Right atrium auricular region (tissue), 2 donors: ENCODE measurements at regions not wholly inside any gene's neighbourhood (a gene's known extent, or its start where the extent isn't known, plus 50 kb on each side); places are given as distances from the start of the nearest gene placed in this dataset.
"Not testable (repeated sequence)": the region's sequence is repeated elsewhere in the genome, so short reads cannot be mapped to it uniquely, and the experiment has no call there.

Experiments used
- DNase-seq: peaks from one replicate; pipeline ENCODE4 v3.0.0-alpha.2; 2019; ENCODE audit warnings: low spot score
- H3K27ac ChIP-seq, 2 donors: fragments of 200-600 bp; sonication (generic); 1 replicate in 1 of 2; 2 replicates in 1 of 2; pipeline ENCODE4 v1.5.1; 2016 to 2019
- H3K27me3 ChIP-seq, 2 donors: fragments of 200-600 bp; sonication (generic); one replicate each; pipeline versions ENCODE4 v1.5.1 to v1.6.0; 2017 to 2019
- H3K36me3 ChIP-seq: fragments of 200-600 bp; sonication (generic); one replicate; pipeline ENCODE4 v1.5.1; 2016
- H3K4me1 ChIP-seq, 2 donors: fragments of 200-600 bp; sonication (generic); one replicate each; pipeline versions ENCODE4 v1.5.1 to v1.6.0; 2017 to 2019
- H3K4me3 ChIP-seq, 2 donors: fragments of 200-600 bp; sonication (generic); 1 replicate in 1 of 2; 2 replicates in 1 of 2; pipeline ENCODE4 v1.5.1; 2017 to 2019; ENCODE audit warnings: mild to moderate bottlenecking in 1 of 2, moderate library complexity in 1 of 2
- H3K9me3 ChIP-seq, 2 donors: fragments of 200-600 bp; sonication (generic); one replicate each; pipeline ENCODE4 v1.5.1; 2019
- TF ChIP-seq, protein P1 (sequence below), 2 donors: fragments of 200-600 bp; sonication (generic); IDR thresholded peaks; one replicate each; pipeline ENCODE4 v1.5.1; 2019; ENCODE audit warnings: antibody characterized with exemption in 2 of 2

DNA sequence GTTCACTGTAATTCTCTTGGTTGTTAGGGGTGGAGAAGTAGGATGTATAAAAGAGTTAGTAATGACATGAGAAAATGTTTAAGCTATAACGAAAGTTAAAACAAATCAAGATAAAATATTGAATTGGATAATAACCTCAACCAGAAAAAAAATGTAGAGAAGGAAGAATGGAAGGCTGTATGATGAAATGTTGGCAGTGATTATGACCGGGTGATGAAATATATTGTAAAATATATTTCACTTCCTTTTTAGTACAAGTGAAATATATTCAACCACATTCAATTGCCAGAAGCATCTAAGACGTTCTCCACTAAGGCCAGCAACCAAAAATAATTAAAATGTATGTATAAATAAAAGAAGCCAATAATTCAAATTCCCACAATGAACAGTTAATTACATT, 309.3 kb upstream of the FGF13 start:
- H3K27me3 ChIP-seq, result no peaks in the 10 kb centered on the region
- no peaks in the 10 kb centered on the region for H3K4me1 ChIP-seq
- no peak overlapping the region for H3K27ac ChIP-seq
- no peak for DNase-seq
- H3K4me3 ChIP-seq, result no peak overlapping the region
- peaks cover 0 to 10% of the 10 kb centered on the region in 2 donors for H3K9me3 ChIP-seq
- H3K36me3 ChIP-seq, result no peaks in the 10 kb centered on the region
- TF ChIP-seq, protein P1, sequence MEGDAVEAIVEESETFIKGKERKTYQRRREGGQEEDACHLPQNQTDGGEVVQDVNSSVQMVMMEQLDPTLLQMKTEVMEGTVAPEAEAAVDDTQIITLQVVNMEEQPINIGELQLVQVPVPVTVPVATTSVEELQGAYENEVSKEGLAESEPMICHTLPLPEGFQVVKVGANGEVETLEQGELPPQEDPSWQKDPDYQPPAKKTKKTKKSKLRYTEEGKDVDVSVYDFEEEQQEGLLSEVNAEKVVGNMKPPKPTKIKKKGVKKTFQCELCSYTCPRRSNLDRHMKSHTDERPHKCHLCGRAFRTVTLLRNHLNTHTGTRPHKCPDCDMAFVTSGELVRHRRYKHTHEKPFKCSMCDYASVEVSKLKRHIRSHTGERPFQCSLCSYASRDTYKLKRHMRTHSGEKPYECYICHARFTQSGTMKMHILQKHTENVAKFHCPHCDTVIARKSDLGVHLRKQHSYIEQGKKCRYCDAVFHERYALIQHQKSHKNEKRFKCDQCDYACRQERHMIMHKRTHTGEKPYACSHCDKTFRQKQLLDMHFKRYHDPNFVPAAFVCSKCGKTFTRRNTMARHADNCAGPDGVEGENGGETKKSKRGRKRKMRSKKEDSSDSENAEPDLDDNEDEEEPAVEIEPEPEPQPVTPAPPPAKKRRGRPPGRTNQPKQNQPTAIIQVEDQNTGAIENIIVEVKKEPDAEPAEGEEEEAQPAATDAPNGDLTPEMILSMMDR (IDR thresholded peaks at IDR 0.05), result no peak

- TF ChIP-seq, protein P1 (IDR thresholded peaks at IDR 0.05), result no peak
- DNase-seq, result no peak
- H3K4me1 ChIP-seq, result no peaks in the 10 kb centered on the region
- no peaks in the 10 kb centered on the region for H3K27me3 ChIP-seq
- H3K36me3 ChIP-seq, result no peaks in the 10 kb centered on the region
- peaks cover 0 to 29% of the 10 kb centered on the region in 2 donors for H3K9me3 ChIP-seq
- no peak overlapping the region for H3K4me3 ChIP-seq
- H3K27ac ChIP-seq, result no peak overlapping the region
Measured at GRCh38 chrX:139018436-139018835, 306.9 kb upstream of the FGF13 start.

DNA sequence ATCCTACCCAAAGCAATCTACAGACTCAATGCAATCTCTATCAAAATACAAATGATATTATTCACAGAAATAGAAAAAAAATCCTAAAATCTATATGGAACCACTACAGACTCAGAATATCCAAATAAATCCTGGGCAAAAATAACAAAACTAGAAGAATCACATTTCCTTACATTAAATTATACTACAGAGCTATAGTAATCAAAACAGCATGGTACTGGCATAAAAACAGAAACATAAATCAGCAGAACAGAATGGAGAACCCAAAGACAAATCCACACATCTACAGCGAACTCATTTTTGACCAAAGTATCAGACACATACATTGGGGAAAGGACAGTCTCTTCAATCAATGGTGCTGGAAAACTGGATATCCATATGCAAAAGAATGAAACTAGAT, 304.1 kb upstream of the FGF13 start:
- TF ChIP-seq, protein P1 (IDR thresholded peaks at IDR 0.05), result no peak
- Histone ChIP-seq H3K36me3 (no peaks in the 10 kb centered on the region), H3K27ac (no peak overlapping the region), H3K4me1 (no peaks in the 10 kb centered on the region), H3K9me3 (peaks cover 0 to 48% of the 10 kb centered on the region in 2 donors), H3K27me3 (no peaks in the 10 kb centered on the region), H3K4me3 (no peak overlapping the region)
- DNase-seq, result no peak

DNA sequence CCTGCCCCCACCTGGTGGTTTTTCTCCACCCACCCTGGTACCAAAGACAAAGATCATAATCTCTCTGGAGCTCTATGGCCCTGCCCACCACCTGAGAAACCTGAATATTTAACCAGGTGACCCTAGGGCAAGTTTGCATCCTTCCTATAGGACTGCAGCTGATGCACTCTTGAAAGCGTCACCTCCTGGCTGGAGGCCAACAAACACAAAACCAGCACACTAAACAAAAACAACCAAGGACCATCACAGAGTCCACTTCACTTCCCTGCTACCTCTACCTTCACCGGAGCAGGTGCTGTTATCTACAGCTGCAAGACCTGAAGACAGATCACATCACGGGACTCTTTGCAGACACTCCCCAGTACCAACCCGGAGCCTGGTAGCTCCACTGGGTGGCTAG, 296.7 kb upstream of the FGF13 start:
- no peak for DNase-seq
- H3K36me3 ChIP-seq, result no peaks in the 10 kb centered on the region
- no peaks in the 10 kb centered on the region for H3K4me1 ChIP-seq
- H3K9me3 ChIP-seq, result peaks cover 0 to 27% of the 10 kb centered on the region in 2 donors
- H3K27me3 ChIP-seq, result no peaks in the 10 kb centered on the region
- TF ChIP-seq, protein P1 (IDR thresholded peaks at IDR 0.05), result no peak
- no peak overlapping the region for H3K4me3 ChIP-seq
- H3K27ac ChIP-seq, result no peak overlapping the region

GRCh38 chrX:139003856-139004527, 292.5 kb upstream of the FGF13 start:
- not testable (repeated sequence) for H3K9me3 ChIP-seq, H3K4me1 ChIP-seq, H3K27ac ChIP-seq, DNase-seq, H3K36me3 ChIP-seq, H3K27me3 ChIP-seq, H3K4me3 ChIP-seq

GRCh38 chrX:139002319-139002718, 290.8 kb upstream of the FGF13 start:
- H3K27me3 ChIP-seq, result no peaks in the 10 kb centered on the region

More at GRCh38 chrX:139002319-139002718, 290.8 kb upstream of the FGF13 start:
- H3K4me1 ChIP-seq, result no peaks in the 10 kb centered on the region
- no peaks in the 10 kb centered on the region for H3K9me3 ChIP-seq
- DNase-seq, result no peak
- no peak overlapping the region for H3K27ac ChIP-seq
- H3K36me3 ChIP-seq, result no peaks in the 10 kb centered on the region
- no peak overlapping the region for H3K4me3 ChIP-seq
- TF ChIP-seq, protein P1 (IDR thresholded peaks at IDR 0.05), result no peak
